Activated CD4-positive, alpha-beta T cell treated with anti-CD3 and anti-CD28 coated beads, Interleukin-2, amount 50 U/mL, for 24 hours (primary cell): ENCODE measurements at regions not wholly inside any gene's neighbourhood (a gene's known extent, or its start where the extent isn't known, plus 50 kb on each side); places are given as distances from the start of the nearest gene placed in this dataset.

ENCODE experiments used
- DNase-seq, 2 donors: peaks; one replicate each; pipeline ENCODE4 v3.0.0-alpha.2; 2020; ENCODE audit warnings: low read depth in 1 of 2, low spot score in 1 of 2

GRCh38 chr21:24824209-24824608, 783.1 kb downstream of the MRPL39 start:
- DNase-seq: no peak

DNA sequence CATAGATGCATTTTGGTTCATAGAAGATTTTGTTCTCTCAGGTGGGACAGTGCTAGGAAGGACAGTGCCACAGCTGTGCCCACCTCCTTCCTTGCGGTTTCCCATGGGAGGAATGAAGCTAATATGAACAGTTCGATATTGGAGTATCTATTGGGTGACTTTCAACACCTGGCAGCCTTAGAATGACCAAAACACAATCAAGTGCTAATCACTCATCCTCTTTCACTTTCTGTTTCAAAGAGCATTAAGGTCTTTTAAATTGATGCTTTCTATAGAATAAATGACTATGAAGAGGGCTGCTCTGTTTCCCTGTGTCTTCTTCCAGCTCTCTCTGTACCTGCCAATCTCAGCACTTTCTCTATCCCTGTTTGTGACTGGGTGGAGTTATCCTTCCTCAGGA, 784.0 kb downstream of the MRPL39 start:
- DNase-seq: no peak

DNA sequence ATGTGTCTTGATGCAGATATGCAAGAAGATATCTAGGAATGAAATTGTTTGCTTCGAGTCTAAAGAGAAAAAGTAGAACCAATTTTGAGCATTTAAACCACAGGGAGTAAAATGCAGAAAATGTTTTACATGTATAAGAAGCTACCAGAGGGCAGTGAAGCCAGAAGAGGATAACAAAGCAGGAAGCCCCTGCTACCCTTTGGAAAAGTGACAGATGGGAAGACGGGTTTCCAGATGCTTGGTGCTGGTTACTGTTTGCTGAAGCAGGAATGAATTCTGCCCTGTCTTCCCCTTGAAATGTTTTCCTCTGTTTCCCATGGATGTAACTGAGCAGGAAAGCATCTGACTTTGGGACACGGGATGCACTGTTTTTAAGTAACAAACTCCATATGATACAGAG, 822.2 kb downstream of the MRPL39 start:
- DNase-seq: no peak

DNA sequence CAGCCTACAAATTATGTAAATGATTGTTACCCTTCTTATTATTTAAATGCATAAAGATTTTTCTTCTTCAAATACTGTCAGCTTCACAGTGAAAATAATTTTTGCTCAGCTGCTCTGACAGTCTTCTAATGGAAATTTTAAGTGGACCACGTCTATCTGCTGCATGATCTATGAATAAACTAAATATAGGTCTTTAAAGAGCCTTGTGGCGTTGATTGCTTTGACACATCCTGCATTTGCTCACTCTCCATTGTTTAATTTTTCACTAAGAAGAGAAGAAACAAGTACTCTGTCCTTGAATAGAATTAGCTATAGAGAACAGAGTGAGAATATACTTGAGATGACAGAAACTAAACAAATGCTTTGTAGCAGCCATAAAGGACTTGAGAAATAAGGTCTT, 826.1 kb downstream of the MRPL39 start:
- DNase-seq: no peak

GRCh38 chr21:24759348-24760075, 847.8 kb downstream of the MRPL39 start:
- no peak for DNase-seq

GRCh38 chr21:24738063-24738462, 869.2 kb downstream of the MRPL39 start:
- DNase-seq: no peak

- DNase-seq: no peak
Observed at GRCh38 chr21:24737296-24737850, 869.9 kb downstream of the MRPL39 start.

- DNase-seq: no peak
Observed at GRCh38 chr21:24730661-24731060, 876.6 kb downstream of the MRPL39 start.

DNA sequence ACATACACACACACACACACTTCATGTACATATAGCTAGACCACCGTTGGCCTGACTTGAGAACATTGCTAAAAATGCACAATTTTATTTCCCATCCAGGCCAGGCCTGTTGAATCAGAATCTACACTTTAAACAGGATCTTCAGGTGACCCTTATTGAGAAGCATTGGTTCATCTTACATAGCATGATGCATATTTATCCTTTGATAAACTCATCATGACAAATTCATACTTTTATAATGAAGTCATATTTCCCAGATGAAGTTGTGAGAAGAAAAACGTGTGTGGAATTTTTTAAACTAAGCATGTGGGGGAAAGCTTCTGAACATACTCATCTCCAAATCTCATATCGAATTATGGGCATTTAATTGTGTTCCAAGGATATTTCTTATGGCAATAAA, 877.7 kb downstream of the MRPL39 start:
- DNase-seq: no peak

- DNase-seq: no peak
Observed at GRCh38 chr21:24727803-24728440, 879.4 kb downstream of the MRPL39 start.

DNA sequence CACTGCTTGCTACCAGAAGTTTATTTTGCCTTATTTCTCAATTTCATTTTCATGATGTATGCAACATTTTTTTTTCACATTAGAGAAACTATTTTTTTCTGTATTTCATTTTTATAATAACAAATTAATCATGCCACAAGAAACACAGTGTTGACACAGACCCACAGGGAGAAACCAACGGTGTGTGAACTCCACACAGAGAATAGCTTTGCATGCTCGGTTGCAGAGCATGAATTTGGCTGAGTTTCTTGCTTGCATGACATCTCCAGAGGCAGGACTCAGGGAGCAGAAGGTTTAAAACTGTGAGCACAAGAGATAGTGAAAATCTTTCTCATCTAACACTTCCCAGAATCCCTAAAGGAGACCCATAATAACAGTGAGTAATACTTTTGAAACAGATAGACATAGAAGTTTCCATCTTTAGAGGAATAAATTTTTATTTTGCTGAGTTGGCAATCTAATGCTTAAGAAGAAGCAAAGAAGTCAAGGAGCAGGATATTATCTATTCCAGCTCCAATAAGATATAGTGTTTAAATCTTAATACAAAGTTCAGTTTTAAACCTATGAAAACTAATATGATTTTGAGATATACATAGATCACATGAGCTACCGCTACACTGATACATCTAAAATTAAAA, 890.9 kb downstream of the MRPL39 start:
- DNase-seq: no peak

- no peak for DNase-seq
Observed at GRCh38 chr21:24714646-24715200, 892.6 kb downstream of the MRPL39 start.

DNA sequence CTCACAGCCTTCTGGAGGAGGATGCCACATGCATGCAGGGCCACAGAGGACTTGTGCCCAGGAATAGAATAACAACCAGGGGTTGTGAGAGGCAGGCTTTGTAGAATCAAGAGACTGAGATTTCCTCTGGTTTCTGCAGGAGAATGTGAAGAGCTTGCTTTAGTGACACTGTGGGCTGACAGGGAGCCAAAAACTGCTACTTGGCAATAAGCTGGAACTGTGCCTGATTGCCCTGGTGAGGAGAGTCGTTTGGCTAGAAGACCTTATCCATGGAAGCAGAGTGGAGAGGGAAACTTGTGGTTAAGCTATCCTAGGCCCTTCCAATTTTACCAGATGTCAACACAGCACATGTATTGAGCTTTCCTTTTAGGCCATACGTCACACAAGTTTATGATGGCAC, 902.1 kb downstream of the MRPL39 start:
- DNase-seq: no peak

DNA sequence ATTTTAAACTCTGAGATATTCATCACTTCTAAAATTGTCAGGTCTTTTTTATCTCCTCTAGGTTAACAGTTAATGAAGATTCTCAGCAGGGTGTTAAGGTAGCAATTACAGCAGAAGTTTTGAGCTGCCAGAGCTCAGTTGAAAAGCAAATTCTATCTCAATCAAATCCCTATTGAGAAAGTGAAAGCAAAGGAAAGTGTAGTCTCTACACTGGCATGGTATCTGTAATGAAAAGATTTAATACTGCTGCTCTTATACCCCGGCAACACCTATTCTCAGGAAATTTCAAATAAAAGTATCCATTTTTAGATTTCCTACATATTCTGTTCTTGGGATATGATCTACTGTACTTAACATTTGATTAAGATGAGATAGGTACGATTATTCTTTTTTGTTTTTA, 913.5 kb downstream of the MRPL39 start:
- no peak for DNase-seq

DNA sequence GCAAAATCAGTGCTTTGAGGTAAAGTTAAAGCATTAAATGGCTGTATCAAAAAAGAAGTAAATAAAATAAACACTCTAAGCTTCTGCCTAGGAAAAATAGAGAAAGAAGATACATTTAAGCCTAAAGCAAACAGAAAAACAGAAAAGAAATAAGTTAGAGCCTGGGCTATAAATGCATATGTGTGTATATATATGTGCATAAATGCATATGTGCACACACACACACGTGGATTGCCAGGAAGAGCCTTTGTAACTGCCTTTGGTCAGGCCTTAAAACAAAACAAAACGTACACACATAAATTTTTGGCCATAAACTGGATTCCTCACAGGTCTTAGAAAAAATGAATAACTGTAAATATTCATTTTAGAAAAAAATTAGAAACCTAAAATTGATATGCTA, 925.8 kb downstream of the MRPL39 start:
- DNase-seq: no peak

GRCh38 chr21:24671901-24672300, 935.4 kb downstream of the MRPL39 start:
- DNase-seq: no peak

DNA sequence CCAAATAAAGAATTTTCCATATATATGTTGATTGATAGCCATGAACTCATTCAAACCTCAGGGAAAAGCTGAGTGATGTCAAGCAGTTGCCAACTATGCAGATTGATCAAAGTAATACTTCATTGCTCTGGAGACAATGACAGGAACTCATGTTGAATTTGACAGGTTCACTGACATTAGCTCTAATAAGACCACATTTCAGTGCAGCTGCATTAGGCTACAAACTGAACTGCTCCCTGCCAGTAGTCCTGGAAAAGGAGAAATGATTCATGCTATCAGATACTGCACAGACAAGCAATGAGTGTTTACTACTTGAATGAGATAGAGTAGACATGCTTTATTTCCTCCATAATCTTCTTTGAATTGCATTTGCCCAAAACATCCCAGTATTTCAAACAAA, 948.4 kb downstream of the MRPL39 start:
- DNase-seq: no peak

DNA sequence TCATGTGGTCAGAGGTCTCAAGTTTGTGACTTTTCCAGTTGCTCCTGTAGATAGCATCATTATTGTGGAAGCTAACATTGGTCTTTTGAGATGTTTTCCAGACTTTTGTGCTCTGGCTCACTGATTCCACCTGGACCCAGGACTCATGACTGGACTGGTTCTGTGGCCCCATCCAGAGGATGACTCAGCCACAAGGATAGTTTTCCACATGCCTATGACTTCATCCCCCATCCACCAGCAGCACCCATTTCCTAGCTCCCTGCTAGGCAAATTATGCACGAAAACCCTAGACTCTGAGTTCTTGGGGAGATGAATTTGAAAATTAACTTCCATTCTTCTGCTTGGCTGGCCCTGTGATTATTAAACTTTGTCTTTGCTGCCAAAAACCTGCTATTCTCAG, 949.3 kb downstream of the MRPL39 start:
- no peak for DNase-seq

GRCh38 chr21:24649691-24650090, 957.6 kb downstream of the MRPL39 start:
- no peak for DNase-seq

GRCh38 chr21:24636696-24637095, 970.6 kb downstream of the MRPL39 start:
- DNase-seq: no peak

GRCh38 chr21:24634749-24635148, 972.5 kb downstream of the MRPL39 start:
- DNase-seq: no peak

DNA sequence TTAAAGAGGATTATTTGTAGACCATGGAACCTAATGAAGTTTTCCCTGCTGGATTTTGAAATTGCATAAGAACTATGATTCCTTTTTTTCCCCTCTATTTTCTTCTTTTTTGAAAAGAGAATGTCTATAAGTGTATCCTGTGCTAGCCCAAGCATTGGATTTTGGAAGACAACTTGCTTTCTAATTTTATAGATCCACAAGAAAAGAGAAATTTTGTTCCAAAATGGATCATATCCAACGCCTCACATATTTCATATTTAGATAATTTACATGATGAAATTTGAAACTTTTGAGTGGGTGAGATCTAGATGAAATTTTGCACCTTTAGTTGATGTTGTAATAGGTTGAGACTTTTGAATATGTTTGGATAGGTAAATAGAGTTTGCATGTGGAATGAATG, 978.7 kb downstream of the MRPL39 start:
- DNase-seq: no peak
